GM23248 (cell line): ENCODE measurements at regions not wholly inside any gene's neighbourhood (a gene's known extent, or its start where the extent isn't known, plus 50 kb on each side); places are given as distances from the start of the nearest gene placed in this dataset.
A peak's percentile ranks its signal among the peaks of the same experiment; 100 is the strongest.

Source experiments
- DNase-seq: peaks from one replicate; pipeline ENCODE4 v3.0.0-alpha.2; 2015
- H2AFZ ChIP-seq: fragments of 200-600 bp; sonication (generic); 2 replicates; pipeline ENCODE4 v1.6.1; 2016; ENCODE audit warnings: antibody characterized with exemption
- H3F3A ChIP-seq: fragments of 200-600 bp; sonication (generic); 2 replicates; pipeline ENCODE4 v1.6.1; 2016; ENCODE audit warnings: mild to moderate bottlenecking, antibody characterized with exemption, mixed run types; ENCODE audit not compliant: insufficient read depth
- H3K27ac ChIP-seq: fragments of 200-600 bp; sonication (generic); 2 replicates; pipeline ENCODE4 v1.5.1; 2016; ENCODE audit warnings: mild to moderate bottlenecking
- H3K27me3 ChIP-seq: fragments of 200-600 bp; sonication (generic); replicated peaks from 2 replicates; pipeline ENCODE4 v1.6.1; 2016; ENCODE audit warnings: mild to moderate bottlenecking; ENCODE audit not compliant: insufficient read depth
- H3K36me3 ChIP-seq: fragments of 200-600 bp; sonication (generic); 2 replicates; pipeline ENCODE4 v1.6.1; 2016; ENCODE audit warnings: low read depth, mild to moderate bottlenecking
- H3K4me1 ChIP-seq: fragments of 200-600 bp; sonication (generic); 2 replicates; pipeline ENCODE4 v1.6.1; 2016; ENCODE audit warnings: mild to moderate bottlenecking; ENCODE audit not compliant: insufficient read depth
- H3K4me2 ChIP-seq: fragments of 200-600 bp; sonication (generic); one replicate; pipeline ENCODE4 v1.6.1; 2016; ENCODE audit warnings: mild to moderate bottlenecking; ENCODE audit not compliant: unreplicated experiment
- H3K4me3 ChIP-seq: fragments of 200-600 bp; sonication (generic); 2 replicates; pipeline ENCODE4 v1.5.1; 2016; ENCODE audit warnings: mild to moderate bottlenecking
- H3K79me2 ChIP-seq: fragments of 200-600 bp; sonication (generic); 2 replicates; pipeline ENCODE4 v1.6.1; 2016; ENCODE audit warnings: mild to moderate bottlenecking; ENCODE audit not compliant: insufficient read depth
- H3K9ac ChIP-seq: fragments of 200-600 bp; sonication (generic); 2 replicates; pipeline ENCODE4 v1.6.1; 2016; ENCODE audit warnings: mild to moderate bottlenecking
- H3K9me2 ChIP-seq: fragments of 200-600 bp; sonication (generic); 2 replicates; pipeline ENCODE4 v1.6.1; 2016; ENCODE audit warnings: mixed run types, mild to moderate bottlenecking, moderate library complexity; ENCODE audit not compliant: insufficient read depth
- H3K9me3 ChIP-seq: fragments of 200-600 bp; sonication (generic); one replicate; pipeline ENCODE4 v1.6.1; 2017; ENCODE audit warnings: low read depth
- H4K20me1 ChIP-seq: fragments of 200-600 bp; sonication (generic); 2 replicates; pipeline ENCODE4 v1.6.0; 2016; ENCODE audit not compliant: insufficient read depth
- EZH2 ChIP-seq: fragments of 200-600 bp; sonication (generic); IDR thresholded peaks from 2 replicates; pipeline ENCODE4 v1.6.1; 2018; ENCODE audit warnings: antibody characterized with exemption, mild to moderate bottlenecking; ENCODE audit not compliant: insufficient read depth, poor library complexity, severe bottlenecking
- EZH2phosphoT487 ChIP-seq: fragments of 200-600 bp; sonication (generic); IDR thresholded peaks from 2 replicates; pipeline ENCODE4 v1.6.1; 2018; ENCODE audit warnings: antibody characterized with exemption, moderate library complexity, mild to moderate bottlenecking, low read depth; ENCODE audit not compliant: insufficient read depth
- WGBS, 2 experiments: methylation state at CpG; one replicate each; pipeline ENCODE4 v1.1.6; 2015 to 2017; ENCODE audit warnings: low lambda C conversion rate in 2 of 2, low coverage in 1 of 2; ENCODE audit errors: missing lambda C conversion rate in 2 of 2; 5-methylcytosine and 5-hydroxymethylcytosine counted together
- in situ Hi-C: fragments of 300-500 bp; cut with MboI; formaldehyde crosslinking; loops from 2 replicates; pipeline ENCODE4 v1.15.0; 2020

GRCh38 chr20:60209048-60209447 is 250.8 kb downstream of the CDH26 start:
- DNase-seq, result no peak
- H3K27ac ChIP-seq, result no peak overlapping the region
- H3K36me3 ChIP-seq, result no peaks in the 10 kb centered on the region
- no peak overlapping the region for H3K4me3 ChIP-seq
- no peaks in the 10 kb centered on the region for H3F3A ChIP-seq
- H3K9me3 ChIP-seq, result no peaks in the 10 kb centered on the region
- H3K4me2 ChIP-seq, result no peak overlapping the region
- H3K27me3 ChIP-seq, result no peaks in the 10 kb centered on the region
- no peaks in the 10 kb centered on the region for H3K79me2 ChIP-seq
- no peak overlapping the region for H3K9ac ChIP-seq
- no peaks in the 10 kb centered on the region for H3K4me1 ChIP-seq
- H3K9me2 ChIP-seq, result no peaks in the 10 kb centered on the region
- H2AFZ ChIP-seq, result no peak overlapping the region
- H4K20me1 ChIP-seq, result no peaks in the 10 kb centered on the region
- in situ Hi-C loops, result loop anchor here (25.0 kb wide), 1 partner anchor 1678 kb away; no protein-coding TSS in a partner anchor
- TF ChIP-seq EZH2 (no peak), EZH2phosphoT487 (no peak)
- WGBS, 2 experiments, result 49 to 56% methylated on average over 4 of the region's 4 CpGs

- Histone ChIP-seq H3K4me1 (no peaks in the 10 kb centered on the region), H3K9me2 (no peaks in the 10 kb centered on the region), H3K27me3 (no peaks in the 10 kb centered on the region), H2AFZ (no peak overlapping the region), H3K9me3 (no peaks in the 10 kb centered on the region), H3K79me2 (no peaks in the 10 kb centered on the region), H4K20me1 (no peaks in the 10 kb centered on the region), H3K27ac (no peak overlapping the region), H3F3A (no peaks in the 10 kb centered on the region), H3K4me3 (peak overlapping the region; percentile 41), H3K36me3 (no peaks in the 10 kb centered on the region), H3K9ac (no peak overlapping the region), H3K4me2 (peak overlapping the region; percentile 34)
- DNase-seq, result peak; percentile 67
- in situ Hi-C loops, result loop anchor here (25.0 kb wide), 1 partner anchor 1676 kb away; no protein-coding TSS in a partner anchor
- TF ChIP-seq EZH2 (no peak), EZH2phosphoT487 (no peak)
- 22 to 23% methylated on average over 25 of the region's 25 CpGs for WGBS, 2 experiments
Observed at GRCh38 chr20:60210779-60211617, 252.8 kb downstream of the CDH26 start.

- 83 to 84% methylated on average over 18 of the region's 18 CpGs for WGBS, 2 experiments
- Histone ChIP-seq H3K27me3 (no peaks in the 10 kb centered on the region), H3K79me2 (no peaks in the 10 kb centered on the region), H2AFZ (no peak overlapping the region), H3K4me1 (no peaks in the 10 kb centered on the region), H3K9me2 (no peaks in the 10 kb centered on the region), H3F3A (no peaks in the 10 kb centered on the region), H3K9me3 (no peaks in the 10 kb centered on the region), H4K20me1 (no peaks in the 10 kb centered on the region), H3K36me3 (no peaks in the 10 kb centered on the region), H3K4me2 (no peak overlapping the region), H3K4me3 (no peak overlapping the region), H3K27ac (no peak overlapping the region), H3K9ac (no peak overlapping the region)
- in situ Hi-C loops, result loop anchor here (25.0 kb wide), 1 partner anchor 1675 kb away; no protein-coding TSS in a partner anchor
- TF ChIP-seq EZH2 (no peak), EZH2phosphoT487 (no peak)
- DNase-seq, result no peak
Observed at GRCh38 chr20:60211618-60212463, 253.6 kb downstream of the CDH26 start.

GRCh38 chr20:60212695-60213094 is 254.5 kb downstream of the CDH26 start:
- H3K79me2 ChIP-seq, result no peaks in the 10 kb centered on the region
- H3F3A ChIP-seq, result no peaks in the 10 kb centered on the region
- H3K36me3 ChIP-seq, result no peaks in the 10 kb centered on the region
- no peaks in the 10 kb centered on the region for H3K4me1 ChIP-seq
- H3K4me2 ChIP-seq, result no peak overlapping the region
- no peak overlapping the region for H2AFZ ChIP-seq
- in situ Hi-C loops, result loop anchor here (25.0 kb wide), 1 partner anchor 1675 kb away; no protein-coding TSS in a partner anchor
- no peak overlapping the region for H3K9ac ChIP-seq
- 70 to 77% methylated on average over 3 of the region's 3 CpGs for WGBS, 2 experiments
- H4K20me1 ChIP-seq, result no peaks in the 10 kb centered on the region
- H3K4me3 ChIP-seq, result no peak overlapping the region
- no peak overlapping the region for H3K27ac ChIP-seq
- H3K9me3 ChIP-seq, result no peaks in the 10 kb centered on the region
- no peaks in the 10 kb centered on the region for H3K27me3 ChIP-seq
- no peaks in the 10 kb centered on the region for H3K9me2 ChIP-seq
- DNase-seq, result no peak
- TF ChIP-seq EZH2phosphoT487, result no peak
- no peak for TF ChIP-seq EZH2
